ENCODE measurements at regions not wholly inside any gene's neighbourhood (a gene's known extent, or its start where the extent isn't known, plus 50 kb on each side); places are given as distances from the start of the nearest gene placed in this dataset.

DNA sequence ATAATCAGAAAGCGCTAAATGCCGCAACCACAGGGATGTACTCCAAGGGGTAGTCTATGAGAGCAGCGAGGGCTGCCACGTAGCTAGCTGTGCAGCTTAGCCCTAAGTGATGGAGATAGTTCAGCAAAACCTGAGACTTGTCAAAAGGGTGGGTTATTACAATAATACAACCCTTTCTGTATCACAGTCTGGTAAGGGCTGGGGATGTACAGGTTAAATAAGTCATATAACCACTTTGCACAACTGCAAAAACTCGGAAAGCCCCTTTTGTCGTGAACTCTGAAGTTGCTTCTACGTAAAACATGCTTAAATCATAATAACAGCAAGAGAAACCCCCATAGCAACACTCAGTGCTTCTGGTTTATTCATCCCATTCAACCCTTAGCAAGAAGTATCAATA lies 598.8 kb downstream of the SUCLG1 start:
- no peak overlapping the region for H3K4me2 ChIP-seq (ENCODE audit: control insufficient read depth, extremely low read depth, insufficient read depth, low read depth, low read length)
- no peaks in the 10 kb centered on the region for H3K9me1 ChIP-seq (ENCODE audit: control insufficient read depth, extremely low read depth, insufficient read depth, low read length)
- no peak overlapping the region for H3K9ac ChIP-seq (ENCODE audit: control insufficient read depth, extremely low read depth, insufficient read depth, low read length)
- H3K27ac ChIP-seq (ENCODE audit: control insufficient read depth, insufficient read depth, low read length) = no peak overlapping the region
- dilution Hi-C loops (cut with MboI; ENCODE audit: extremely low pct_ligation_motif_present, low sequenced_read_pairs) = no loop called here
- no peaks in the 10 kb centered on the region for H3K27me3 ChIP-seq (ENCODE audit: control insufficient read depth, extremely low read depth, insufficient read depth, low read length)
- H3K4me3 ChIP-seq (ENCODE audit: control insufficient read depth in 2 of 3, extremely low read depth in 1 of 3, insufficient read depth in 2 of 3, low read depth in 1 of 3, low read length in 3 of 3) = no peak overlapping the region
- H3K4me1 ChIP-seq (ENCODE audit: control insufficient read depth, extremely low read depth, insufficient read depth, low read length) = no peaks in the 10 kb centered on the region
- no peaks in the 10 kb centered on the region for H4K20me1 ChIP-seq (ENCODE audit: control insufficient read depth, extremely low read depth, insufficient read depth, low read length)
- H3K36me3 ChIP-seq (ENCODE audit: control insufficient read depth in 2 of 2, extremely low read depth in 1 of 2, insufficient read depth in 2 of 2, low read length in 2 of 2) = no peaks in the 10 kb centered on the region
- no peaks in the 10 kb centered on the region for H3K9me3 ChIP-seq (ENCODE audit: control insufficient read depth, low read depth, low read length)
- FAIRE-seq (no peak), DNase-seq (ENCODE audit: low read depth, low spot score) (no peak)
- TF ChIP-seq, protein P1, sequence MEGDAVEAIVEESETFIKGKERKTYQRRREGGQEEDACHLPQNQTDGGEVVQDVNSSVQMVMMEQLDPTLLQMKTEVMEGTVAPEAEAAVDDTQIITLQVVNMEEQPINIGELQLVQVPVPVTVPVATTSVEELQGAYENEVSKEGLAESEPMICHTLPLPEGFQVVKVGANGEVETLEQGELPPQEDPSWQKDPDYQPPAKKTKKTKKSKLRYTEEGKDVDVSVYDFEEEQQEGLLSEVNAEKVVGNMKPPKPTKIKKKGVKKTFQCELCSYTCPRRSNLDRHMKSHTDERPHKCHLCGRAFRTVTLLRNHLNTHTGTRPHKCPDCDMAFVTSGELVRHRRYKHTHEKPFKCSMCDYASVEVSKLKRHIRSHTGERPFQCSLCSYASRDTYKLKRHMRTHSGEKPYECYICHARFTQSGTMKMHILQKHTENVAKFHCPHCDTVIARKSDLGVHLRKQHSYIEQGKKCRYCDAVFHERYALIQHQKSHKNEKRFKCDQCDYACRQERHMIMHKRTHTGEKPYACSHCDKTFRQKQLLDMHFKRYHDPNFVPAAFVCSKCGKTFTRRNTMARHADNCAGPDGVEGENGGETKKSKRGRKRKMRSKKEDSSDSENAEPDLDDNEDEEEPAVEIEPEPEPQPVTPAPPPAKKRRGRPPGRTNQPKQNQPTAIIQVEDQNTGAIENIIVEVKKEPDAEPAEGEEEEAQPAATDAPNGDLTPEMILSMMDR (optimal IDR thresholded peaks at IDR 0.05 in 1 of 3, IDR thresholded peaks at IDR 0.05 in 1 of 3, conservative IDR thresholded peaks at IDR 0.05 in 1 of 3; ENCODE audit: extremely low read depth in 1 of 3, insufficient read depth in 2 of 3, low read length in 3 of 3) = no peak
- TF ChIP-seq EZH2 (IDR thresholded peaks at IDR 0.05; ENCODE audit: low read length) = no peak
- no peak overlapping the region for H2AFZ ChIP-seq (ENCODE audit: control insufficient read depth, low read length)
- no peaks in the 10 kb centered on the region for H3K79me2 ChIP-seq (ENCODE audit: control insufficient read depth, insufficient read depth, low read length)

DNA sequence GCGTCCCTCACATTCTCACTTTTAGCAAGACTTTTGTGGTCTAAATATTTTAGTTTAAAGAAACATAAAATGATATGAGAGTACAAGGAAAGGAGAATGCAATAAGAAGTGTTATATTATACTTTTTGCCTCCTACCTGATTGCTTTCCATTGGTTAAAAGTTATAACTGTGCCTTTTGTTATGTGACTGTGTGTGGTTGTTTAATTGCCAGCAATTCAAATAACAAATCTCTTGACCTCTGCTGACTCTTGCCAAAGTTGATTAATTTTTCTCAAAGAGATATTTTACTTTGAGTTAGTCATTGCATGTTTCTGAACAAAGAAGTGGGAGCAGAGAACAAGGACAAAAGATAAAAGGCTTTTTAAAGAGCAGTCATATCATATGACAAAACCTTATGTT lies 599.5 kb downstream of the SUCLG1 start:
- TF ChIP-seq, protein P1 (optimal IDR thresholded peaks at IDR 0.05 in 1 of 3, IDR thresholded peaks at IDR 0.05 in 1 of 3, conservative IDR thresholded peaks at IDR 0.05 in 1 of 3; ENCODE audit: extremely low read depth in 1 of 3, insufficient read depth in 2 of 3, low read length in 3 of 3) = no peak
- TF ChIP-seq EZH2 (IDR thresholded peaks at IDR 0.05; ENCODE audit: low read length) = no peak
- no peak overlapping the region for H3K9ac ChIP-seq (ENCODE audit: control insufficient read depth, extremely low read depth, insufficient read depth, low read length)
- H3K27ac ChIP-seq (ENCODE audit: control insufficient read depth, insufficient read depth, low read length) = no peak overlapping the region
- no peaks in the 10 kb centered on the region for H3K9me1 ChIP-seq (ENCODE audit: control insufficient read depth, extremely low read depth, insufficient read depth, low read length)
- no peaks in the 10 kb centered on the region for H3K36me3 ChIP-seq (ENCODE audit: control insufficient read depth in 2 of 2, extremely low read depth in 1 of 2, insufficient read depth in 2 of 2, low read length in 2 of 2)
- no peaks in the 10 kb centered on the region for H3K4me1 ChIP-seq (ENCODE audit: control insufficient read depth, extremely low read depth, insufficient read depth, low read length)
- no peak overlapping the region for H3K4me2 ChIP-seq (ENCODE audit: control insufficient read depth, extremely low read depth, insufficient read depth, low read depth, low read length)
- H2AFZ ChIP-seq (ENCODE audit: control insufficient read depth, low read length) = no peak overlapping the region
- no peak for FAIRE-seq
- no peaks in the 10 kb centered on the region for H3K79me2 ChIP-seq (ENCODE audit: control insufficient read depth, insufficient read depth, low read length)
- no peaks in the 10 kb centered on the region for H4K20me1 ChIP-seq (ENCODE audit: control insufficient read depth, extremely low read depth, insufficient read depth, low read length)
- H3K9me3 ChIP-seq (ENCODE audit: control insufficient read depth, low read depth, low read length) = no peaks in the 10 kb centered on the region
- no peak overlapping the region for H3K4me3 ChIP-seq (ENCODE audit: control insufficient read depth in 2 of 3, extremely low read depth in 1 of 3, insufficient read depth in 2 of 3, low read depth in 1 of 3, low read length in 3 of 3)
- no peaks in the 10 kb centered on the region for H3K27me3 ChIP-seq (ENCODE audit: control insufficient read depth, extremely low read depth, insufficient read depth, low read length)
- dilution Hi-C loops (cut with MboI; ENCODE audit: extremely low pct_ligation_motif_present, low sequenced_read_pairs) = no loop called here
- no peak for DNase-seq (ENCODE audit: low read depth, low spot score)
